Epithelial cell of prostate (primary cell): ENCODE measurements at regions not wholly inside any gene's neighbourhood (a gene's known extent, or its start where the extent isn't known, plus 50 kb on each side); places are given as distances from the start of the nearest gene placed in this dataset.
A peak's percentile ranks its signal among the peaks of the same experiment; 100 is the strongest.

Source experiments
- DNase-seq: peaks from one replicate; pipeline ENCODE4 v3.0.0-alpha.2; 2011; ENCODE audit warnings: low read depth, low spot score
- H3K27ac ChIP-seq: fragments of 450-650 bp; 2 replicates; pipeline ENCODE4 v1.5.1; 2017; ENCODE audit warnings: mild to moderate bottlenecking

GRCh38 chr6:9647599-9647998 is 767.3 kb downstream of the TFAP2A start:
- no peak overlapping the region for H3K27ac ChIP-seq
- DNase-seq = no peak

- DNase-seq = no peak
- no peak overlapping the region for H3K27ac ChIP-seq
These were observed 767.8 kb downstream of the TFAP2A start for GRCh38 chr6:9647071-9647445.

GRCh38 chr6:9646342-9647070 is 768.4 kb downstream of the TFAP2A start:
- H3K27ac ChIP-seq = no peak overlapping the region
- DNase-seq = no peak

GRCh38 chr6:9638861-9639260 is 776.0 kb downstream of the TFAP2A start:
- no peak for DNase-seq
- no peak overlapping the region for H3K27ac ChIP-seq

- no peak for DNase-seq
- H3K27ac ChIP-seq = no peak overlapping the region
These were observed 780.1 kb downstream of the TFAP2A start for GRCh38 chr6:9634776-9635175.

GRCh38 chr6:9632026-9632425 is 782.8 kb downstream of the TFAP2A start:
- DNase-seq = no peak
- H3K27ac ChIP-seq = no peak overlapping the region

GRCh38 chr6:9628819-9629218 is 786.1 kb downstream of the TFAP2A start:
- no peak overlapping the region for H3K27ac ChIP-seq
- DNase-seq = no peak

GRCh38 chr6:9627916-9628315 is 787.0 kb downstream of the TFAP2A start:
- H3K27ac ChIP-seq = no peak overlapping the region

GRCh38 chr6:9623985-9624384 is 790.9 kb downstream of the TFAP2A start:
- H3K27ac ChIP-seq = no peak overlapping the region
- no peak for DNase-seq

More at GRCh38 chr6:9627916-9628315, 787.0 kb downstream of the TFAP2A start:
- no peak for DNase-seq

GRCh38 chr6:9623228-9623832 is 791.5 kb downstream of the TFAP2A start:
- H3K27ac ChIP-seq = no peak overlapping the region
- no peak for DNase-seq

- DNase-seq = peak; percentile 49
These were observed 793.6 kb downstream of the TFAP2A start for GRCh38 chr6:9621276-9621675.

GRCh38 chr6:9620687-9621086 is 794.2 kb downstream of the TFAP2A start:
- H3K27ac ChIP-seq = peak overlapping the region; percentile 37
- no peak for DNase-seq

More at GRCh38 chr6:9621276-9621675, 793.6 kb downstream of the TFAP2A start:
- H3K27ac ChIP-seq = peak overlapping the region; percentile 37

GRCh38 chr6:9620263-9620662 is 794.6 kb downstream of the TFAP2A start:
- DNase-seq = no peak
- H3K27ac ChIP-seq = peak overlapping the region; percentile 37

- H3K27ac ChIP-seq = no peak overlapping the region
- DNase-seq = no peak
These were observed 800.1 kb downstream of the TFAP2A start for GRCh38 chr6:9614778-9615177.

- no peak overlapping the region for H3K27ac ChIP-seq
These were observed 802.4 kb downstream of the TFAP2A start for GRCh38 chr6:9612489-9612888.

GRCh38 chr6:9610620-9611415 is 804.1 kb downstream of the TFAP2A start:
- no peak overlapping the region for H3K27ac ChIP-seq
- DNase-seq = no peak

More at GRCh38 chr6:9612489-9612888, 802.4 kb downstream of the TFAP2A start:
- DNase-seq = no peak

GRCh38 chr6:9606435-9607134 is 808.3 kb downstream of the TFAP2A start:
- H3K27ac ChIP-seq = no peak overlapping the region

GRCh38 chr6:9594746-9595145 is 820.1 kb downstream of the TFAP2A start:
- no peak for DNase-seq
- no peak overlapping the region for H3K27ac ChIP-seq

More at GRCh38 chr6:9606435-9607134, 808.3 kb downstream of the TFAP2A start:
- DNase-seq = no peak

GRCh38 chr6:9593554-9593953 is 821.3 kb downstream of the TFAP2A start:
- peak; percentile 14 for DNase-seq

GRCh38 chr6:9583753-9584352 is 831.0 kb downstream of the TFAP2A start:
- DNase-seq = no peak
- no peak overlapping the region for H3K27ac ChIP-seq

More at GRCh38 chr6:9593554-9593953, 821.3 kb downstream of the TFAP2A start:
- no peak overlapping the region for H3K27ac ChIP-seq
